ENCODE measurements at regions not wholly inside any gene's neighbourhood (a gene's known extent, or its start where the extent isn't known, plus 50 kb on each side); places are given as distances from the start of the nearest gene placed in this dataset.

DNA sequence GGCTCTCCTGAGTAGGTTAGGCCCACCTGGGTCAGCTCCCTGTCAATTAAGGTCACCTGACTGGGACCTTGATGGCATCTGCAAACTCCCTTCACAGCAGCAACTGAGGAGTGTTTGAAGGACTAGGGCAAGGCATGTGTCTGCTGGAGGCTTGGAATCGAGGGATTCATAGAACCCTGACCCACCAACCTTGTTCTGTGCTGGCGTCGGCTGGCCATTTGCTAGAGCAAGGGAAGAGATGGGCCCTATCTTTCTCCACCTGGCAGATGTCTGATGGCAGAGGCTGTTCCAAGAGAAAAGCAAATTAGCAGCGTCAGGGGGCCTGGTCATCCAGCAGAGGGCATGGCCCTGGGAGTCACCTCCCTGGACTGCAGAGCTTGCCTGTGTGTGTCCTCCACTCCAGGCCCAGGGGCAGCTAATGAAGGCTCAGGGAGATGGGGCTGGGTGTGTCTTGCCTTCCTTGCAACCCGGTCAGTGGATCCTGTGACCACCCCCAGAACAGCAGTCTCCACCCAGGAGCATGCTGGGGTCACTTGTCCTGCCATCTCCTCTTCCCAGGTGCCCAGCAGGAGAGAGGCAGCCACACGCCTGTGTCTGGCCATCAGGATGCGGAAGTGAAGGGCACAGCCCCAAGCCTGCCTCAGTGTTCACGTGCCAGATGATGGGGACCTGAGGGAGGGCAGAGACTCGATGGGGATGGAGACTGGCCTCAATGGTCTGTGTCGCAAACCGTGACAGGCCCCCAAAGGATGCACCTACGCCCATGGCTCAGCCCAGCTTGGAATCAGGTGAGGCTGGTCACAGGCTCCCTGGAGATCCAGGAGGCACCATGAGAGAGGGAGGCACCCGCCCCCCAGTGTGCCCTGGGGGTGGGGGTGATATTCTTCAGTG lies 53.9 kb downstream of the BARX1 start:
- no peaks in the 10 kb centered on the region for H3K4me1 ChIP-seq
- no peak overlapping the region for H2AFZ ChIP-seq
- H3K27ac ChIP-seq: no peak overlapping the region
- no peaks in the 10 kb centered on the region for H3K36me3 ChIP-seq (ENCODE audit: control insufficient read depth, insufficient read depth, low read length)
- no peaks in the 10 kb centered on the region for H3K79me2 ChIP-seq
- H3K9ac ChIP-seq: no peak overlapping the region
- no peaks in the 10 kb centered on the region for H3K9me3 ChIP-seq (ENCODE audit: control insufficient read depth, low read length)
- H3K27me3 ChIP-seq (ENCODE audit: control insufficient read depth, insufficient read depth, low read length): no peaks in the 10 kb centered on the region
- no peak overlapping the region for H3K4me2 ChIP-seq (ENCODE audit: low read length)
- H3K4me3 ChIP-seq (ENCODE audit: low read depth, low read length): no peak overlapping the region
- TF ChIP-seq, protein P1, sequence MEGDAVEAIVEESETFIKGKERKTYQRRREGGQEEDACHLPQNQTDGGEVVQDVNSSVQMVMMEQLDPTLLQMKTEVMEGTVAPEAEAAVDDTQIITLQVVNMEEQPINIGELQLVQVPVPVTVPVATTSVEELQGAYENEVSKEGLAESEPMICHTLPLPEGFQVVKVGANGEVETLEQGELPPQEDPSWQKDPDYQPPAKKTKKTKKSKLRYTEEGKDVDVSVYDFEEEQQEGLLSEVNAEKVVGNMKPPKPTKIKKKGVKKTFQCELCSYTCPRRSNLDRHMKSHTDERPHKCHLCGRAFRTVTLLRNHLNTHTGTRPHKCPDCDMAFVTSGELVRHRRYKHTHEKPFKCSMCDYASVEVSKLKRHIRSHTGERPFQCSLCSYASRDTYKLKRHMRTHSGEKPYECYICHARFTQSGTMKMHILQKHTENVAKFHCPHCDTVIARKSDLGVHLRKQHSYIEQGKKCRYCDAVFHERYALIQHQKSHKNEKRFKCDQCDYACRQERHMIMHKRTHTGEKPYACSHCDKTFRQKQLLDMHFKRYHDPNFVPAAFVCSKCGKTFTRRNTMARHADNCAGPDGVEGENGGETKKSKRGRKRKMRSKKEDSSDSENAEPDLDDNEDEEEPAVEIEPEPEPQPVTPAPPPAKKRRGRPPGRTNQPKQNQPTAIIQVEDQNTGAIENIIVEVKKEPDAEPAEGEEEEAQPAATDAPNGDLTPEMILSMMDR (IDR thresholded peaks at IDR 0.05): no peak

DNA sequence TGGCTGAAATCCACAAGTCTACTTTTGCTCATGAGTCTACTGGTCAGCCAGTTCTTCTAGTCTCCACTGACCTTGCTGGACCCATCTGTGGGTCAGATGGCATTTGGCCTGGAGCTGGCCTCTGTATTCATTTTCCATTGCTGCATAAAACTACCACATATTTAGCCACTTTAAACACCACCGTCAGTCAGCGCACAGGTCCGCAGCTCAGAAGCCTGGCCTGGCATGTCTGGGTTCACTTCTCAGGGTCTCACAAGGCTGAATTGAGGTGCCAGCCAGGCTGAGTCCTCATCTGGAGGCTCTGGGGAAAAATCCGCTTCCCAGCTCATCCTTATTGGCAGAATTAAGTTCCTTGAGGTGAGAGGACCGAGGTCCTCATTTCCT lies 54.7 kb downstream of the BARX1 start:
- TF ChIP-seq, protein P1 (IDR thresholded peaks at IDR 0.05): no peak
- Histone ChIP-seq H3K4me2 (ENCODE audit: low read length) (no peak overlapping the region), H3K27me3 (ENCODE audit: control insufficient read depth, insufficient read depth, low read length) (no peaks in the 10 kb centered on the region), H3K9me3 (ENCODE audit: control insufficient read depth, low read length) (no peaks in the 10 kb centered on the region), H3K36me3 (ENCODE audit: control insufficient read depth, insufficient read depth, low read length) (no peaks in the 10 kb centered on the region), H3K9ac (no peak overlapping the region), H3K4me1 (no peaks in the 10 kb centered on the region), H3K27ac (no peak overlapping the region), H3K4me3 (ENCODE audit: low read depth, low read length) (no peak overlapping the region), H2AFZ (no peak overlapping the region), H3K79me2 (no peaks in the 10 kb centered on the region)

DNA sequence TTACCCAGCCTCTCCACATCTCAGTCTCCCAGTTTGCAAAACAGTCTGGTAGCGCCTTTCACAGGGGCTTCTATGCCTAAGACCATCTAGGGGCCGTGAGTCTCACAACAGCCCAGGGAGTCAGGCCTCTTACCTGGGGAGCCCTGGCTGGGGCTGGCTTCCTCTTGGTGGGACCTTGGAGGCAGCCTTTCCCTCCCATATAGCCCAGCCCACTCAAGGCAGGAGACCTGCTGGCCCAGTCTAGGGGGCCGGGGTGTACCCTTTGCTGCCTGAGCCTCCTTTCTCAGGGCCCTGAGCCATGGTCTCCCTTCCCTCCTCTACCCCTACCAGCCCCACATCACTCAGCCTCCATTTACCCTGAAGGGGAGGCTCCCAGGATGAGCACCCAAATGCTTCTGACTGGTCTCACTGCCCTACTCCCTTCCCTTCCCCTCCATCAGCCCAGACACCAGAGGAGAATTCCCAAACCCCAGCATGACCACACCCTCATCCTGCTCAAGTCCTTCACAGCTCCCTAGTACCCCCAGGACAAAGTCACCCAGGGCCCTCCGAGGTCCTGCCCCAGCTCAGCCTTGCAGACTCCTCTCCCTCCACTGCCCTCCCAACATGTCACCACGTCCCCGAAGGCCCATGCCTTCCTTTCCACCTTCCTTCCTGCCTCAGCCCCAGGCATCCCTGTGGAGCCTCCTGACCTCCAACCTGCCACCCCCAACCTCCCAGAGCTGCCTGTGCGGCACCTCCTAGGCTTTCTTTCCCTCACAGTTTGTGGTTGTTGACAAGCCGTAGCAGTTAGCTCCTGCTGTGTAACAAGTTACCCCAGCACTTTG lies 55.3 kb downstream of the BARX1 start:
- H3K36me3 ChIP-seq (ENCODE audit: control insufficient read depth, insufficient read depth, low read length): no peaks in the 10 kb centered on the region
- H3K27me3 ChIP-seq (ENCODE audit: control insufficient read depth, insufficient read depth, low read length): no peaks in the 10 kb centered on the region
- no peaks in the 10 kb centered on the region for H3K9me3 ChIP-seq (ENCODE audit: control insufficient read depth, low read length)
- H3K79me2 ChIP-seq: no peaks in the 10 kb centered on the region
- no peak overlapping the region for H3K27ac ChIP-seq
- TF ChIP-seq, protein P1 (IDR thresholded peaks at IDR 0.05): no peak
- no peak overlapping the region for H3K9ac ChIP-seq
- H3K4me1 ChIP-seq: no peaks in the 10 kb centered on the region
- H3K4me2 ChIP-seq (ENCODE audit: low read length): no peak overlapping the region
- no peak overlapping the region for H2AFZ ChIP-seq
- no peak overlapping the region for H3K4me3 ChIP-seq (ENCODE audit: low read depth, low read length)

DNA sequence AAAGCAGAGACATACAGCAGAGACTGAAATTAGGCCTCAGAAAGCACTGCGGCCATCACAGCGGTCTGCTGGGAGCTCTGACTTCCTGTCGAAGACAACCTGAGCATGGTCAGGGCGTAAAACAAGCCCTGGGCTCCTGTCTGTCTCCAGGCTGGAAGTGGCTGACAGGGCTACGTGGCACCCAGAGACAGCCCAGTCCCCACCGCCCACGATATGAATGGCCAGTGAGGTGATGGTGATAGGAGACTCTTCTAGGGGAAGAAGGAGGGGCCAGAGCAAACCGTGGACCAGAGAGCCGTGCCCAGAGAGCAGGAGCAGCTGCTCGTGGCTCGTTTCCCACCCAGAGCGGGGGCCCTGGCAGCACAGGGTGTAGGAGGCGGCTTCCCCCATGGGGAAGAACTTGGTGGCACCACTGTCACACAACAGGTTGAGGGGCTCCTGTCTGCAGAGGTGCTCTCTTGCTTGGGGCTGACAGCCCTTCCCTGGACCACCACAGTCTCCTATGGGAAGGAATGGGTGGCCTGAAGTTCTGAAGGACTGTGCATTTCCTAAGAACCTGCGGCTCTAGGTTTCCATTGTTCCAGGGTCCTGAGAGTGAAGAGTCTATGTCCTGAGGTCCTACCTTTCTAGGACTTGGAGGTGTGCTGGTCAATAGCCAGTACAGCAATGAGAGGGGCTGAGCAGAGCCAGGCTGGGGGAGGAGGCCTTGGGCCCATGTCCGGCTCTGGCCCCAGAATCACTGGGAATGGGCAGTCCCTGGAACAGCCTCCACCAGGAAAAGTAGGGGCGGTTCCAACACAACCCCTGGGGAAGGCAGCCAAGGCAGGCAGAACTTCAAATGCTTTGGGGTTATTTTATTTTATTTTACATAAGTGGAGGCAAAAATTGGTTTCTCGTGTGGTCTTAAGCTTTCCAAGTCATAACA lies 56.4 kb downstream of the BARX1 start:
- no peak overlapping the region for H3K9ac ChIP-seq
- TF ChIP-seq, protein P1 (IDR thresholded peaks at IDR 0.05): no peak
- H3K9me3 ChIP-seq (ENCODE audit: control insufficient read depth, low read length): no peaks in the 10 kb centered on the region
- no peaks in the 10 kb centered on the region for H3K79me2 ChIP-seq
- no peaks in the 10 kb centered on the region for H3K4me1 ChIP-seq
- no peak overlapping the region for H3K4me3 ChIP-seq (ENCODE audit: low read depth, low read length)
- no peak overlapping the region for H2AFZ ChIP-seq
- H3K36me3 ChIP-seq (ENCODE audit: control insufficient read depth, insufficient read depth, low read length): no peaks in the 10 kb centered on the region
- H3K4me2 ChIP-seq (ENCODE audit: low read length): no peak overlapping the region
- no peak overlapping the region for H3K27ac ChIP-seq
- no peaks in the 10 kb centered on the region for H3K27me3 ChIP-seq (ENCODE audit: control insufficient read depth, insufficient read depth, low read length)

All from parathyroid adenoma (tissue), 2 donors.